ENCODE measurements at regions not wholly inside any gene's neighbourhood (a gene's known extent, or its start where the extent isn't known, plus 50 kb on each side); places are given as distances from the start of the nearest gene placed in this dataset.

DNA sequence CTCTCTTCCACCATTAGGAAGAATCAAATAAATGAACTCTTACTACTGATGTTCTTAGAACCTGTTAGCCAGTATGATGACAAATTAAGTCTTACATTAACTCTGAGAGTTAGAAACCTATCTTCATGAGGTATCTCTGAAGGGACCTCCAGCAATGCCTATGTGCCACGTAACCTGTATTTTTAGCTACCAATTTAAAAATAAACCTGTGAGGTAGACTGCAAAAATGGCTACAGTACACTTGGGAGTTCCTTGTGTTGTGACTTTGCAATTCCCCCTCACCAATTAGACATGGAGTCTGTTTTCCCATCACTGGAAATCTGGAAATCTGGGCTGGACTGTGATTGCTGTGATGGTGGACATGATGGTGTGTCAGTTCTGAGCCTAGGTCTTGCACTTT, 143.7 kb upstream of the MPHOSPH6 start:
- Mint-ChIP-seq H3K4me3 (no peak overlapping the region), H3K4me1 (no peaks in the 10 kb centered on the region), H3K9me3 (peaks cover 8% of the 10 kb centered on the region; the same call in 1 of the 2 replicates), H3K27me3 (ENCODE audit: low read depth) (no peaks in the 10 kb centered on the region; the same call in 1 of the 2 replicates), H3K36me3 (no peaks in the 10 kb centered on the region), H3K27ac (no peak overlapping the region)
- ChIA-PET CTCF (interaction anchor here (1.4 to 1.8 kb wide), 2 partner anchors 31 to 50 kb away, joined by 4 to 7 read pairs; no protein-coding TSS in a partner anchor), POLR2A (no interaction called here)
- TF ChIP-seq MYBL2 (CRISPR knock-in tag; IDR thresholded peaks at IDR 0.05): no peak
- TF ChIP-seq CREB1 (CRISPR knock-in tag; IDR thresholded peaks at IDR 0.05): no peak
- TF ChIP-seq NFE2L1 (CRISPR knock-in tag; IDR thresholded peaks at IDR 0.05): no peak
- TF ChIP-seq, protein P1, sequence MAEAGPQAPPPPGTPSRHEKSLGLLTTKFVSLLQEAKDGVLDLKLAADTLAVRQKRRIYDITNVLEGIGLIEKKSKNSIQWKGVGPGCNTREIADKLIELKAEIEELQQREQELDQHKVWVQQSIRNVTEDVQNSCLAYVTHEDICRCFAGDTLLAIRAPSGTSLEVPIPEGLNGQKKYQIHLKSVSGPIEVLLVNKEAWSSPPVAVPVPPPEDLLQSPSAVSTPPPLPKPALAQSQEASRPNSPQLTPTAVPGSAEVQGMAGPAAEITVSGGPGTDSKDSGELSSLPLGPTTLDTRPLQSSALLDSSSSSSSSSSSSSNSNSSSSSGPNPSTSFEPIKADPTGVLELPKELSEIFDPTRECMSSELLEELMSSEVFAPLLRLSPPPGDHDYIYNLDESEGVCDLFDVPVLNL (CRISPR knock-in tag; IDR thresholded peaks at IDR 0.05; ENCODE audit: borderline replicate concordance, low read depth): no peak
- TF ChIP-seq ATF1 (CRISPR knock-in tag; IDR thresholded peaks at IDR 0.05): no peak
- no peak for TF ChIP-seq GRHL2 (CRISPR knock-in tag; IDR thresholded peaks at IDR 0.05; ENCODE audit: insufficient replicate concordance, severe bottlenecking)
- TF ChIP-seq ARID4B (CRISPR knock-in tag; IDR thresholded peaks at IDR 0.05; ENCODE audit: borderline replicate concordance): no peak
- no peak for TF ChIP-seq NFYB (CRISPR knock-in tag; conservative IDR thresholded peaks at IDR 0.05; ENCODE audit: low read depth)
- DNase-seq (ENCODE audit: low spot score) (no peak), ATAC-seq (no peak)

DNA sequence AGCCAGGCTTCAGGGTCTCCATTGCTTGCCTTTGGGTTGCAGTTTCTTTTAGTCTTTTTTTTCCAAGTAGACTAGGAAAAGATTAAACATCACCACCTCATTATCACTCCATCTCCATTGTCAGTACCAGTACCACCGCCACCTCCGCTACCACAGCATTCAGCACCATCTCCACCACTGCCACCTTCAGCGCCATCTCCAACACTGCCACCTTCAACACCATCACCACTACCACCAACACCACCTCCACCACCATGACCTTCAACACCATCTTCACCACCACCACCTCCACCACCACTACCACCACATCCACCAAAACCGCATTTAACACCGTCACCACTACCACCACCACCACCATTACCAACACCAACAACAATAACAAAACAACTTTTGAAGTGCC, 141.5 kb upstream of the MPHOSPH6 start:
- H3K4me1 Mint-ChIP-seq: no peaks in the 10 kb centered on the region
- DNase-seq (ENCODE audit: low spot score): no peak
- TF ChIP-seq ZNF317 (CRISPR knock-in tag; IDR thresholded peaks at IDR 0.05; ENCODE audit: borderline replicate concordance, low read depth) (no peak), CREM (CRISPR knock-in tag; IDR thresholded peaks at IDR 0.05) (no peak), NR3C1 (CRISPR knock-in tag; conservative IDR thresholded peaks at IDR 0.05; ENCODE audit: low read depth) (no peak), ZNF532 (CRISPR knock-in tag; IDR thresholded peaks at IDR 0.05; ENCODE audit: borderline replicate concordance) (no peak), GTF2I (CRISPR knock-in tag; conservative IDR thresholded peaks at IDR 0.05) (no peak), ARID4B (CRISPR knock-in tag; IDR thresholded peaks at IDR 0.05; ENCODE audit: borderline replicate concordance) (no peak), EMX1 (CRISPR knock-in tag; IDR thresholded peaks at IDR 0.05) (no peak)
- TF ChIP-seq, protein P2, sequence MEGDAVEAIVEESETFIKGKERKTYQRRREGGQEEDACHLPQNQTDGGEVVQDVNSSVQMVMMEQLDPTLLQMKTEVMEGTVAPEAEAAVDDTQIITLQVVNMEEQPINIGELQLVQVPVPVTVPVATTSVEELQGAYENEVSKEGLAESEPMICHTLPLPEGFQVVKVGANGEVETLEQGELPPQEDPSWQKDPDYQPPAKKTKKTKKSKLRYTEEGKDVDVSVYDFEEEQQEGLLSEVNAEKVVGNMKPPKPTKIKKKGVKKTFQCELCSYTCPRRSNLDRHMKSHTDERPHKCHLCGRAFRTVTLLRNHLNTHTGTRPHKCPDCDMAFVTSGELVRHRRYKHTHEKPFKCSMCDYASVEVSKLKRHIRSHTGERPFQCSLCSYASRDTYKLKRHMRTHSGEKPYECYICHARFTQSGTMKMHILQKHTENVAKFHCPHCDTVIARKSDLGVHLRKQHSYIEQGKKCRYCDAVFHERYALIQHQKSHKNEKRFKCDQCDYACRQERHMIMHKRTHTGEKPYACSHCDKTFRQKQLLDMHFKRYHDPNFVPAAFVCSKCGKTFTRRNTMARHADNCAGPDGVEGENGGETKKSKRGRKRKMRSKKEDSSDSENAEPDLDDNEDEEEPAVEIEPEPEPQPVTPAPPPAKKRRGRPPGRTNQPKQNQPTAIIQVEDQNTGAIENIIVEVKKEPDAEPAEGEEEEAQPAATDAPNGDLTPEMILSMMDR (IDR thresholded peaks at IDR 0.05): no peak
- TF ChIP-seq, protein P3, sequence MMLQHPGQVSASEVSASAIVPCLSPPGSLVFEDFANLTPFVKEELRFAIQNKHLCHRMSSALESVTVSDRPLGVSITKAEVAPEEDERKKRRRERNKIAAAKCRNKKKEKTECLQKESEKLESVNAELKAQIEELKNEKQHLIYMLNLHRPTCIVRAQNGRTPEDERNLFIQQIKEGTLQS (CRISPR knock-in tag; conservative IDR thresholded peaks at IDR 0.05): no peak

More for the DNA sequence above, 141.5 kb upstream of the MPHOSPH6 start:
- H3K4me3 Mint-ChIP-seq: no peak overlapping the region
- ChIA-PET CTCF (no interaction called here), POLR2A (no interaction called here)
- no peaks in the 10 kb centered on the region for H3K27me3 Mint-ChIP-seq (ENCODE audit: low read depth)
- no peak overlapping the region for H3K27ac Mint-ChIP-seq
- H3K9me3 Mint-ChIP-seq: peaks cover 8% of the 10 kb centered on the region; the same call in 1 of the 2 replicates
- no peaks in the 10 kb centered on the region for H3K36me3 Mint-ChIP-seq
- ATAC-seq: no peak
